DOHH2 (cell line): ENCODE measurements at regions not wholly inside any gene's neighbourhood (a gene's known extent, or its start where the extent isn't known, plus 50 kb on each side); places are given as distances from the start of the nearest gene placed in this dataset.

Source experiments
- H3F3A ChIP-seq: fragments of 200-600 bp; sonication (generic), shearing (Covaris generic); 2 replicates; pipeline ENCODE4 v1.6.0; 2016; ENCODE audit warnings: antibody characterized with exemption, mild to moderate bottlenecking; ENCODE audit not compliant: control insufficient read depth, insufficient read depth
- H3K27ac ChIP-seq: fragments of 200-600 bp; sonication (generic); 2 replicates; pipeline ENCODE4 v1.5.1; 2014; ENCODE audit warnings: low read depth, mild to moderate bottlenecking, low read length, moderate library complexity
- H3K27me3 ChIP-seq: fragments of 200-600 bp; sonication (generic); 2 replicates; pipeline ENCODE4 v1.6.1; 2014; ENCODE audit warnings: mild to moderate bottlenecking, low read length, mixed read lengths; ENCODE audit not compliant: control insufficient read depth
- H3K36me3 ChIP-seq: fragments of 200-600 bp; sonication (generic); 2 replicates; pipeline ENCODE4 v1.6.1; 2014; ENCODE audit warnings: mild to moderate bottlenecking, low read length, moderate library complexity, mixed read lengths; ENCODE audit not compliant: control insufficient read depth
- H3K4me1 ChIP-seq: fragments of 200-600 bp; sonication (generic); 2 replicates; pipeline ENCODE4 v1.6.1; 2014; ENCODE audit warnings: mild to moderate bottlenecking, low read length, mixed read lengths; ENCODE audit not compliant: control insufficient read depth
- H3K4me2 ChIP-seq: fragments of 200-600 bp; sonication (generic); 2 replicates; pipeline ENCODE4 v1.6.0; 2014; ENCODE audit warnings: mild to moderate bottlenecking, low read length, moderate library complexity
- H3K4me3 ChIP-seq: fragments of 200-600 bp; sonication (generic); 2 replicates; pipeline ENCODE4 v1.5.1; 2014; ENCODE audit warnings: mild to moderate bottlenecking, low read length, mixed read lengths
- H3K79me2 ChIP-seq: fragments of 200-600 bp; sonication (generic); 2 replicates; pipeline ENCODE4 v1.6.1; 2014; ENCODE audit warnings: mild to moderate bottlenecking, low read length, mixed read lengths; ENCODE audit not compliant: control insufficient read depth
- H3K9me2 ChIP-seq: fragments of 200-600 bp; sonication (generic); replicated peaks from 2 replicates; pipeline ENCODE4 v1.6.1; 2014; ENCODE audit warnings: mild to moderate bottlenecking, low read length, mixed read lengths; ENCODE audit not compliant: control insufficient read depth
- H3K9me3 ChIP-seq: fragments of 200-600 bp; sonication (generic); 2 replicates; pipeline ENCODE4 v1.6.1; 2014; ENCODE audit warnings: antibody characterized with exemption, low read length, mixed read lengths; ENCODE audit not compliant: control insufficient read depth, insufficient read depth
- H4K20me1 ChIP-seq: fragments of 200-600 bp; sonication (generic); 2 replicates; pipeline ENCODE4 v1.6.0; 2014; ENCODE audit warnings: low read depth, mild to moderate bottlenecking, antibody characterized with exemption, low read length, moderate library complexity; ENCODE audit not compliant: control insufficient read depth, insufficient read depth
- EZH2phosphoT487 ChIP-seq: fragments of 200-600 bp; sonication (generic); IDR thresholded peaks from 2 replicates; pipeline ENCODE4 v1.6.1; 2017; ENCODE audit warnings: borderline replicate concordance, mild to moderate bottlenecking, antibody characterized with exemption, low read length, moderate library complexity, mixed read lengths
- TF ChIP-seq, protein P1 (sequence below): fragments of 200-600 bp; sonication (generic); IDR thresholded peaks from one replicate; pipeline ENCODE4 v1.5.1; 2014; ENCODE audit warnings: antibody characterized with exemption, mild to moderate bottlenecking, low read depth, low read length; ENCODE audit not compliant: poor library complexity, severe bottlenecking

DNA sequence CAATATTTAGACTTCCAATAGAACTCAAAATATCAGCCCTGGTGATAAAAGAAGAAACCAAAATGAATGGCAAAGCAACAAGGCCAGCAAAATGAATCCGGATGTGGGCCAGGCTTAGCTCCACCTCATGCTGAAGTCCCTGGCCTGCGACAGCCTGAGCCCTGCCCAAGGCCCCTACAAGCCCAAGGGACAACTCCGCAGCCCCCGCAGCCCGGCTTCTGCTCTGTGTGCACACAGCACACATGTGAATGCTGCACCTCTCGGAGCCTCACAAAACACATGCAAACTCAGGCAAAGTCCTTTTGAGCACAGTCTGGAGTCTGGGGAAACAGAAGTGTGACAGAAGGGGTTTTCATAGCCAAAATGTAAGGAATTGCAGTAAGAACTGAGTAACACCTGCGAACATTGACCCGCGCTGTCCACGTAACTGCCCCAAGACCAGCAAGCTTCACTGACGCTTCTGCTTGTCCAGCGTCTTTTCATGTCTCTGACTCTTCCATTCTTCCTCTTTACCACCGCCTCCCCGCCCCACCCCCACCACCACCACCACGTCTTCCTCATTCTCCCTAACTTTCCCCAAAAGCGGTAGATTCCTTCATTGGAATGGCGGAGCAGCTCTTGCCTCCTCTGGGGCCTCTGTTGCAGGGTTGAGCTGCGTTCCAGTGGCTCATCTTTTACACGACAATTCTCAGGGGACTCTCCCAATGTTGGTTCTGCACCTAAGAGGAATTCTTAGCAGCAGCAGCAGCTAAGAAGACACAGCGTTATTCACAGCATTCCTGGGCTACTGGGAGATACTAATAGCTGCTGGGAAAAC, 136.4 kb upstream of the COPS8 start:
- H3K4me3 ChIP-seq, result no peak overlapping the region
- TF ChIP-seq, protein P1, sequence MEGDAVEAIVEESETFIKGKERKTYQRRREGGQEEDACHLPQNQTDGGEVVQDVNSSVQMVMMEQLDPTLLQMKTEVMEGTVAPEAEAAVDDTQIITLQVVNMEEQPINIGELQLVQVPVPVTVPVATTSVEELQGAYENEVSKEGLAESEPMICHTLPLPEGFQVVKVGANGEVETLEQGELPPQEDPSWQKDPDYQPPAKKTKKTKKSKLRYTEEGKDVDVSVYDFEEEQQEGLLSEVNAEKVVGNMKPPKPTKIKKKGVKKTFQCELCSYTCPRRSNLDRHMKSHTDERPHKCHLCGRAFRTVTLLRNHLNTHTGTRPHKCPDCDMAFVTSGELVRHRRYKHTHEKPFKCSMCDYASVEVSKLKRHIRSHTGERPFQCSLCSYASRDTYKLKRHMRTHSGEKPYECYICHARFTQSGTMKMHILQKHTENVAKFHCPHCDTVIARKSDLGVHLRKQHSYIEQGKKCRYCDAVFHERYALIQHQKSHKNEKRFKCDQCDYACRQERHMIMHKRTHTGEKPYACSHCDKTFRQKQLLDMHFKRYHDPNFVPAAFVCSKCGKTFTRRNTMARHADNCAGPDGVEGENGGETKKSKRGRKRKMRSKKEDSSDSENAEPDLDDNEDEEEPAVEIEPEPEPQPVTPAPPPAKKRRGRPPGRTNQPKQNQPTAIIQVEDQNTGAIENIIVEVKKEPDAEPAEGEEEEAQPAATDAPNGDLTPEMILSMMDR, result no peak
- TF ChIP-seq EZH2phosphoT487, result no peak
- no peaks in the 10 kb centered on the region for H4K20me1 ChIP-seq
- H3F3A ChIP-seq, result no peaks in the 10 kb centered on the region
- no peaks in the 10 kb centered on the region for H3K79me2 ChIP-seq
- no peaks in the 10 kb centered on the region for H3K9me2 ChIP-seq
- H3K4me2 ChIP-seq, result no peak overlapping the region
- no peaks in the 10 kb centered on the region for H3K27me3 ChIP-seq
- H3K9me3 ChIP-seq, result peaks cover 4% of the 10 kb centered on the region; the same call in 1 of the 2 replicates
- H3K4me1 ChIP-seq, result no peaks in the 10 kb centered on the region
- no peaks in the 10 kb centered on the region for H3K36me3 ChIP-seq
- no peak overlapping the region for H3K27ac ChIP-seq

DNA sequence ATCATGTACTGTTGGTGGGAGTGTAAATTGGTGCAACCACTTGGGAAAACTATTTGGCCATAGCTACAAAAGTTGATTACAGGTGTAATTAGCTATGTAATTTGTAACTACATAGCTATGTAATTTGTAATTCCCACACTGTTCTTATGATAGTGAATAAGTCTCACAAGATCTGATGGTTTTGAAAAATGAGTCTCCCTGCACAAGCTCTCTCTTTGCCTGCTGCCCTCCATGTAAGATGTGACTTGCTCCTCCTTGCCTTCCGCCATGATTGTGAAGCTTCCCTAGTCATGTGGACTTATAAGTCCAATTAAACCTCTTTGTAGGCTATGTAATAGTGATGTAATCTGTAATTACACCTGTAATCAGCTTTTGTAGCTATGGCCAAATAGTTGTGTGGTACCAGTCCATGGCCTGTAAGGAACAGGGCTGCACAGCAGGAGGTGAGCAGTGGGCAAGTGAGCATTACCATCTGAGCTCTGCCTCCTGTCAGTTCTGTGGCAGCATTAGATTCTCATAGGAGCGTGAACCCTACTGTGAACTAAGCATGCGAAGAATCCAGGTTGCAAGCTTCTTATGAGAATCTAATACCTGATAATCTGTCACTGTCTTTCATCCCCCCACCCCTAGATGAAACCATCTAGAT, 133.7 kb upstream of the COPS8 start:
- Histone ChIP-seq H3K4me1 (no peaks in the 10 kb centered on the region), H3K4me3 (no peak overlapping the region), H4K20me1 (no peaks in the 10 kb centered on the region), H3K9me2 (no peaks in the 10 kb centered on the region), H3K27ac (no peak overlapping the region), H3K4me2 (no peak overlapping the region), H3K36me3 (no peaks in the 10 kb centered on the region), H3F3A (no peaks in the 10 kb centered on the region), H3K9me3 (peaks cover 4% of the 10 kb centered on the region; the same call in 1 of the 2 replicates), H3K27me3 (peaks cover 4% of the 10 kb centered on the region; the same call in 1 of the 2 replicates), H3K79me2 (no peaks in the 10 kb centered on the region)
- no peak for TF ChIP-seq EZH2phosphoT487
- TF ChIP-seq, protein P1, result no peak

DNA sequence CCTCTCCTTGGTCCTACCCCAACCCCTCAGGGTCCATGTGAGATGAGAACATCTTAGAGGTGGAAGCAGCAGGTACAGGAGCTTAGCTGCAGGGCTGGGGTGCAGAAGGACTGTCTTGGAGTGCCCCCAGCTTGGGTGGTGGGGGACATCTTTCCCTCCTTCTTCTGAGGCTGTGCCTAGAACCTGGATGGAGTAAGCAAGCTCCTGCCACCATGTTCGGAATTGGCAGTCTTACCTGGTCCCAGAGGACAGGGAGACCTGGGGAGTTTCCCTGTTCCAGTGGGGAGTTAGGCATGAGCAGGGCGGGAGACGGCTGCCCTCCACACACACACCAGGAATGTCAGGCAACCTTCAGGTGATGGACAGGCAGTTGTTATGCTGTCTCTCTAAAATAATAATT, 131.0 kb upstream of the COPS8 start:
- H3F3A ChIP-seq, result no peaks in the 10 kb centered on the region
- no peaks in the 10 kb centered on the region for H3K9me2 ChIP-seq
- TF ChIP-seq, protein P1, result no peak
- TF ChIP-seq EZH2phosphoT487, result no peak
- peaks cover 4% of the 10 kb centered on the region; the same call in 1 of the 2 replicates for H3K9me3 ChIP-seq
- no peak overlapping the region for H3K4me3 ChIP-seq
- H3K27me3 ChIP-seq, result peaks cover 4% of the 10 kb centered on the region; the same call in 1 of the 2 replicates
- no peaks in the 10 kb centered on the region for H3K79me2 ChIP-seq
- H4K20me1 ChIP-seq, result no peaks in the 10 kb centered on the region
- no peaks in the 10 kb centered on the region for H3K36me3 ChIP-seq
- no peaks in the 10 kb centered on the region for H3K4me1 ChIP-seq
- no peak overlapping the region for H3K27ac ChIP-seq
- H3K4me2 ChIP-seq, result no peak overlapping the region
